Osteocyte (in vitro differentiated cells): ENCODE measurements at regions not wholly inside any gene's neighbourhood (a gene's known extent, or its start where the extent isn't known, plus 50 kb on each side); places are given as distances from the start of the nearest gene placed in this dataset.

Experiments used
- DNase-seq: peaks from one replicate; pipeline ENCODE4 v3.0.0; 2021; ENCODE audit warnings: mixed read lengths; ENCODE audit not compliant: unreplicated experiment; ENCODE audit errors: extremely low spot score
- H3K27ac Mint-ChIP-seq: one replicate; pipeline ENCODE4 v1.8.0; 2021; ENCODE audit warnings: mild to moderate bottlenecking, mixed read lengths; ENCODE audit not compliant: unreplicated experiment
- H3K27me3 Mint-ChIP-seq: one replicate; pipeline ENCODE4 v1.8.0; 2021; ENCODE audit warnings: mixed read lengths; ENCODE audit not compliant: unreplicated experiment
- H3K36me3 Mint-ChIP-seq: one replicate; pipeline ENCODE4 v1.8.0; 2021; ENCODE audit warnings: mixed read lengths; ENCODE audit not compliant: unreplicated experiment
- H3K4me1 Mint-ChIP-seq: one replicate; pipeline ENCODE4 v1.8.0; 2021; ENCODE audit warnings: mixed read lengths; ENCODE audit not compliant: unreplicated experiment
- H3K4me3 Mint-ChIP-seq: one replicate; pipeline ENCODE4 v1.8.0; 2021; ENCODE audit warnings: mild to moderate bottlenecking, moderate library complexity, mixed read lengths; ENCODE audit not compliant: unreplicated experiment
- H3K9me3 Mint-ChIP-seq: one replicate; pipeline ENCODE4 v1.8.0; 2021; ENCODE audit warnings: mixed read lengths; ENCODE audit not compliant: unreplicated experiment
- CTCF ChIP-seq: fragments of 200-600 bp; sonication (generic); IDR thresholded peaks from 2 replicates; pipeline ENCODE4 v1.5.0; 2021; ENCODE audit warnings: antibody characterized with exemption, mild to moderate bottlenecking, moderate library complexity

- Mint-ChIP-seq H3K27me3 (peaks cover 50% of the 10 kb centered on the region), H3K4me1 (no peaks in the 10 kb centered on the region), H3K9me3 (no peaks in the 10 kb centered on the region), H3K27ac (no peak overlapping the region), H3K36me3 (no peaks in the 10 kb centered on the region), H3K4me3 (no peak overlapping the region)
- no peak for DNase-seq
- TF ChIP-seq CTCF: no peak
Measured at GRCh38 chr7:43033369-43033768, 79.1 kb upstream of the HECW1 start.

- no peak for DNase-seq
- H3K4me1 Mint-ChIP-seq: no peaks in the 10 kb centered on the region
- no peak overlapping the region for H3K27ac Mint-ChIP-seq
- H3K36me3 Mint-ChIP-seq: no peaks in the 10 kb centered on the region
- H3K4me3 Mint-ChIP-seq: no peak overlapping the region
- no peak for TF ChIP-seq CTCF
- peaks cover 45% of the 10 kb centered on the region for H3K27me3 Mint-ChIP-seq
- no peaks in the 10 kb centered on the region for H3K9me3 Mint-ChIP-seq
Measured at GRCh38 chr7:43034535-43035002, 77.9 kb upstream of the HECW1 start.

GRCh38 chr7:43037531-43037930, 74.9 kb upstream of the HECW1 start:
- no peak overlapping the region for H3K4me3 Mint-ChIP-seq
- peaks cover 2% of the 10 kb centered on the region for H3K4me1 Mint-ChIP-seq
- DNase-seq: no peak
- H3K27ac Mint-ChIP-seq: no peak overlapping the region
- no peak for TF ChIP-seq CTCF
- no peaks in the 10 kb centered on the region for H3K36me3 Mint-ChIP-seq
- no peaks in the 10 kb centered on the region for H3K9me3 Mint-ChIP-seq
- H3K27me3 Mint-ChIP-seq: peaks cover 37% of the 10 kb centered on the region

- TF ChIP-seq CTCF: no peak
- H3K27ac Mint-ChIP-seq: no peak overlapping the region
- H3K4me3 Mint-ChIP-seq: no peak overlapping the region
- peaks cover 2% of the 10 kb centered on the region for H3K4me1 Mint-ChIP-seq
- no peaks in the 10 kb centered on the region for H3K36me3 Mint-ChIP-seq
- DNase-seq: no peak
- H3K9me3 Mint-ChIP-seq: no peaks in the 10 kb centered on the region
- peaks cover 41% of the 10 kb centered on the region for H3K27me3 Mint-ChIP-seq
Measured at GRCh38 chr7:43038254-43038653, 74.2 kb upstream of the HECW1 start.

GRCh38 chr7:43039346-43039745, 73.1 kb upstream of the HECW1 start:
- no peak for TF ChIP-seq CTCF
- Mint-ChIP-seq H3K9me3 (no peaks in the 10 kb centered on the region), H3K36me3 (no peaks in the 10 kb centered on the region), H3K27me3 (peaks cover 46% of the 10 kb centered on the region), H3K27ac (no peak overlapping the region), H3K4me3 (no peak overlapping the region), H3K4me1 (peaks cover 3% of the 10 kb centered on the region)
- no peak for DNase-seq
